H1 (cell line): ENCODE measurements at regions not wholly inside any gene's neighbourhood (a gene's known extent, or its start where the extent isn't known, plus 50 kb on each side); places are given as distances from the start of the nearest gene placed in this dataset.

ENCODE experiments used
- CTCF ChIA-PET: fragments of 300-600 bp; sonication (Branson Sonifier 250); formaldehyde crosslinking; loops from one replicate; lab custom pipeline; 2021; ENCODE audit not compliant: partially characterized antibody; lab: Charles Lee
- POLR2A ChIA-PET: fragments of 300-600 bp; sonication (Branson Sonifier 250); formaldehyde crosslinking; loops from one replicate; lab custom pipeline; 2021; ENCODE audit warnings: inconsistent platforms; ENCODE audit not compliant: partially characterized antibody; lab: Charles Lee
- DNase-seq, 2 experiments: peaks; one replicate each; pipeline versions ENCODE4 v3.0.0 to v3.0.0-alpha.2; 2010 to 2022; ENCODE audit warnings: low spot score in 2 of 2, low read depth in 1 of 2, mixed read lengths in 1 of 2
- FAIRE-seq: peaks from 2 replicates; lab custom pipeline; 2011; peaks lifted over from hg19 to GRCh38; lab: Jason Lieb, UNC
- H2AFZ ChIP-seq: 2 replicates; pipeline ENCODE4 v1.8.1; 2012; ENCODE audit warnings: low read length, inconsistent platforms
- H2AK5ac ChIP-seq: 2 replicates; pipeline ENCODE4 v1.6.1; 2013; ENCODE audit warnings: low read depth, low read length
- H2BK120ac ChIP-seq: replicated peaks from 2 replicates; pipeline ENCODE3; 2013; ENCODE audit warnings: low read depth, low read length, inconsistent platforms
- H2BK12ac ChIP-seq: 2 replicates; pipeline ENCODE4 v1.6.1; 2013; ENCODE audit warnings: low read depth, low read length
- H2BK15ac ChIP-seq: 2 replicates; pipeline ENCODE4 v1.6.1; 2013; ENCODE audit warnings: low read length
- H2BK20ac ChIP-seq: 2 replicates; pipeline ENCODE4 v1.6.1; 2013; ENCODE audit warnings: low read length
- H2BK5ac ChIP-seq: 2 replicates; pipeline ENCODE4 v1.6.1; 2013; ENCODE audit warnings: low read depth, low read length
- H3K14ac ChIP-seq: 2 replicates; pipeline ENCODE4 v1.6.1; 2013; ENCODE audit warnings: inconsistent platforms; ENCODE audit not compliant: insufficient read length
- H3K18ac ChIP-seq: 2 replicates; pipeline ENCODE4 v1.6.1; 2013; ENCODE audit warnings: low read length; ENCODE audit errors: extremely low read depth
- H3K23ac ChIP-seq: 2 replicates; pipeline ENCODE4 v1.6.1; 2013; ENCODE audit warnings: inconsistent platforms; ENCODE audit not compliant: insufficient read length
- H3K23me2 ChIP-seq: 2 replicates; pipeline ENCODE4 v1.6.1; 2013; ENCODE audit warnings: low read depth, low read length
- H3K27ac ChIP-seq: 2 replicates; pipeline ENCODE4 v1.6.1; 2011; ENCODE audit warnings: low read depth, low read length, inconsistent platforms
- H3K27me3 ChIP-seq, 4 experiments: replicated peaks in 1 of 4; 1 replicate in 1 of 4; 2 replicates in 3 of 4; pipeline versions ENCODE4 v1.6.1 to v1.8.1; 2011 to 2013; ENCODE audit warnings: low read length in 3 of 4, mild to moderate bottlenecking in 3 of 4, inconsistent platforms in 2 of 4, mixed read lengths in 2 of 4, moderate library complexity in 1 of 4; ENCODE audit not compliant: control insufficient read depth in 3 of 4, insufficient read depth in 3 of 4; ENCODE audit errors: extremely low read depth in 1 of 4
- H3K36me3 ChIP-seq, 4 experiments: 2 replicates each; pipeline versions ENCODE4 v1.6.1 to v1.8.1; 2011 to 2013; ENCODE audit warnings: mild to moderate bottlenecking in 4 of 4, low read length in 3 of 4, moderate library complexity in 2 of 4, control low read depth in 1 of 4, inconsistent platforms in 1 of 4; ENCODE audit not compliant: insufficient read depth in 4 of 4, control insufficient read depth in 2 of 4
- H3K4ac ChIP-seq: replicated peaks from 2 replicates; pipeline ENCODE3; 2013; ENCODE audit warnings: low read length, low read depth, mixed read lengths, inconsistent platforms; ENCODE audit not compliant: insufficient read length
- H3K4me1 ChIP-seq, 4 experiments: replicated peaks in 1 of 4; 1 replicate in 1 of 4; 2 replicates in 3 of 4; pipeline versions ENCODE4 v1.6.1 to v1.8.1; 2011 to 2013; ENCODE audit warnings: low read length in 3 of 4, inconsistent platforms in 2 of 4, mixed read lengths in 1 of 4; ENCODE audit not compliant: insufficient read depth in 4 of 4, control insufficient read depth in 3 of 4
- H3K4me2 ChIP-seq, 2 experiments: 2 replicates each; pipeline versions ENCODE4 v1.6.1 to v1.8.1; 2011 to 2013; ENCODE audit warnings: low read depth in 2 of 2, low read length in 2 of 2, control low read depth in 1 of 2, inconsistent platforms in 1 of 2, mild to moderate bottlenecking in 1 of 2; ENCODE audit not compliant: insufficient read depth in 1 of 2
- H3K4me3 ChIP-seq, 4 experiments: fragments of 200-600, 300-600 bp in 1 of 4; sonication (generic), shearing (Covaris generic), sonication (Bioruptor Twin) in 1 of 4; 2 replicates each; pipeline versions ENCODE4 v1.5.1 to v1.8.1; 2011 to 2016; ENCODE audit warnings: low read length in 4 of 4, low read depth in 3 of 4, control low read depth in 2 of 4, inconsistent platforms in 2 of 4, mild to moderate bottlenecking in 2 of 4, mixed read lengths in 1 of 4, moderate library complexity in 1 of 4; ENCODE audit not compliant: insufficient read depth in 2 of 4; ENCODE audit errors: extremely low read depth in 1 of 4
- H3K56ac ChIP-seq: replicated peaks from 2 replicates; pipeline ENCODE3; 2013; ENCODE audit warnings: low read depth, mild to moderate bottlenecking, mixed read lengths, low read length, inconsistent platforms; ENCODE audit not compliant: insufficient read length
- H3K79me1 ChIP-seq: 2 replicates; pipeline ENCODE4 v1.6.1; 2013; ENCODE audit warnings: low read depth, low read length, control low read depth
- H3K79me2 ChIP-seq, 2 experiments: 2 replicates each; pipeline versions ENCODE4 v1.6.1 to v1.8.1; 2012 to 2013; ENCODE audit warnings: low read length in 2 of 2, mild to moderate bottlenecking in 2 of 2, inconsistent platforms in 1 of 2; ENCODE audit not compliant: insufficient read depth in 2 of 2, control insufficient read depth in 1 of 2
- H3K9ac ChIP-seq, 4 experiments: replicated peaks in 1 of 4; 1 replicate in 1 of 4; 2 replicates in 3 of 4; pipeline versions ENCODE4 v1.6.1 to v1.8.1; 2011 to 2013; ENCODE audit warnings: low read depth in 3 of 4, low read length in 3 of 4, control low read depth in 2 of 4, mild to moderate bottlenecking in 2 of 4, moderate library complexity in 2 of 4, inconsistent platforms in 1 of 4; ENCODE audit errors: extremely low read depth in 1 of 4
- H3K9me3 ChIP-seq, 2 experiments: 2 replicates each; pipeline versions ENCODE4 v1.6.1 to v1.8.1; 2012 to 2013; ENCODE audit warnings: mild to moderate bottlenecking in 2 of 2, moderate library complexity in 2 of 2, control low read depth in 1 of 2, inconsistent platforms in 1 of 2, low read depth in 1 of 2, low read length in 1 of 2, mixed read lengths in 1 of 2; ENCODE audit not compliant: insufficient read depth in 2 of 2
- H4K20me1 ChIP-seq, 2 experiments: replicated peaks in 1 of 2; 2 replicates each; pipeline versions ENCODE3 to v1.8.1; 2011 to 2013; ENCODE audit warnings: inconsistent platforms in 2 of 2, low read length in 2 of 2, mild to moderate bottlenecking in 1 of 2; ENCODE audit not compliant: insufficient read depth in 2 of 2, control insufficient read depth in 1 of 2
- H4K5ac ChIP-seq: 2 replicates; pipeline ENCODE4 v1.6.1; 2013; ENCODE audit warnings: low read length, low read depth, mixed read lengths, inconsistent platforms; ENCODE audit not compliant: insufficient read length
- H4K8ac ChIP-seq: 2 replicates; pipeline ENCODE4 v1.8.0; 2013; ENCODE audit warnings: mild to moderate bottlenecking, moderate library complexity, low read length, inconsistent platforms; ENCODE audit not compliant: insufficient read depth; ENCODE audit errors: extremely low read depth
- H4K91ac ChIP-seq: replicated peaks from 2 replicates; pipeline ENCODE3; 2013; ENCODE audit warnings: low read length, mixed read lengths, inconsistent platforms; ENCODE audit not compliant: insufficient read length
- BACH1 ChIP-seq: IDR thresholded peaks from 2 replicates; pipeline ENCODE4 v1.6.1; 2012; ENCODE audit warnings: low read length, improper control_type of control experiment
- KDM4A ChIP-seq: IDR thresholded peaks from one replicate; pipeline ENCODE4 v1.7.1; 2012; ENCODE audit warnings: low read depth, mild to moderate bottlenecking, moderate library complexity, low read length, inconsistent platforms; ENCODE audit not compliant: severe bottlenecking
- TEAD4 ChIP-seq: IDR thresholded peaks from 2 replicates; pipeline ENCODE4 v1.6.1; 2012; ENCODE audit warnings: low read depth, low read length, inconsistent platforms, mixed read lengths
- WGBS, 2 experiments: shearing (Covaris generic) in 1 of 2; methylation state at CpG; one replicate each; pipeline versions ENCODE4 v1.1.6 to v1.1.7; 2013 to 2015; ENCODE audit warnings: low lambda C conversion rate in 2 of 2, mixed read lengths in 2 of 2, inconsistent platforms in 1 of 2, low coverage in 1 of 2, missing lambda C conversion rate in 1 of 2; ENCODE audit not compliant: insufficient replicate concordance in 2 of 2, insufficient coverage in 1 of 2, insufficient read length in 1 of 2; ENCODE audit errors: extremely low coverage in 1 of 2, missing lambda C conversion rate in 1 of 2; 5-methylcytosine and 5-hydroxymethylcytosine counted together

- no peak overlapping the region for H3K4ac ChIP-seq
- POLR2A ChIA-PET: no interaction called here
- DNase-seq: no peak
Measured at GRCh38 chr10:44766631-44767030, 144.5 kb upstream of the TMEM72 start.

More at GRCh38 chr10:44766631-44767030, 144.5 kb upstream of the TMEM72 start:
- Histone ChIP-seq H2BK5ac (no peak overlapping the region), H2BK15ac (no peak overlapping the region), H3K23ac (no peak overlapping the region), H3K9ac (no peak overlapping the region), H2BK20ac (no peak overlapping the region), H3K27me3 (no peaks in the 10 kb centered on the region; a peak in 2 of 7 replicates)
- TF ChIP-seq TEAD4: no peak
- TF ChIP-seq KDM4A: no peak
- TF ChIP-seq BACH1: no peak
- TF ChIP-seq, all 59 proteins: peak for 0
- Histone ChIP-seq H3K23me2 (no peaks in the 10 kb centered on the region), H3K4me3 (no peak overlapping the region), H3K36me3 (no peaks in the 10 kb centered on the region), H4K8ac (no peak overlapping the region), H3K79me1 (no peaks in the 10 kb centered on the region), H3K4me2 (no peak overlapping the region), H3K56ac (no peak overlapping the region), H4K91ac (no peak overlapping the region), H2AFZ (no peak overlapping the region), H3K79me2 (no peaks in the 10 kb centered on the region), H3K4me1 (peaks cover 0 to 3% (median 0%) of the 10 kb centered on the region in 4 experiments; a peak in 1 of 7 replicates), H3K27ac (no peak overlapping the region), H2AK5ac (no peak overlapping the region), H3K18ac (no peak overlapping the region), H3K9me3 (no peaks in the 10 kb centered on the region), H2BK12ac (no peak overlapping the region), H4K20me1 (no peaks in the 10 kb centered on the region), H2BK120ac (no peak overlapping the region), H3K14ac (no peak overlapping the region), H4K5ac (no peak overlapping the region)
- 98% methylated on average over 5 of the region's 5 CpGs; no CpG with 5 or more reads in 1 of the 2 experiments for WGBS, 2 experiments
- CTCF ChIA-PET: interaction anchor here (1.4 kb wide), 1 partner anchor 32 kb away, joined by 4 read pairs; no protein-coding TSS in a partner anchor
- no peak for FAIRE-seq
